ENCODE measurements at regions not wholly inside any gene's neighbourhood (a gene's known extent, or its start where the extent isn't known, plus 50 kb on each side); places are given as distances from the start of the nearest gene placed in this dataset.

- H3K9me3 ChIP-seq (ENCODE audit: low read depth, low read length, poor library complexity, severe bottlenecking): no peaks in the 10 kb centered on the region
- CTCF ChIA-PET: no interaction called here
- intact Hi-C loops (cut with micrococcal nuclease; ENCODE audit: unreplicated experiment): no loop called here
- H3K36me3 ChIP-seq (ENCODE audit: insufficient read depth, low read length, poor library complexity, severe bottlenecking): no peaks in the 10 kb centered on the region
- no peaks in the 10 kb centered on the region for H3K27me3 ChIP-seq (replicated peaks; ENCODE audit: insufficient read depth, low read depth, low read length, poor library complexity)
- H3K27ac ChIP-seq (ENCODE audit: low read depth, low read length, poor library complexity, severe bottlenecking): no peak overlapping the region
- no peak overlapping the region for H3K4me3 ChIP-seq (ENCODE audit: low read depth, low read length, poor library complexity, severe bottlenecking)
- DNase-seq (ENCODE audit: low spot score): no peak
- TF ChIP-seq CTCF (conservative IDR thresholded peaks at IDR 0.05; ENCODE audit: low read depth, low read length) (no peak), EZH2 (IDR thresholded peaks at IDR 0.05; ENCODE audit: borderline replicate concordance, low read depth, low read length, poor library complexity, severe bottlenecking) (no peak)
- POLR2A ChIA-PET (ENCODE audit: low non-redundant PET): no interaction called here
- no TSS peak for BruUV-seq (replicated peaks)
- H3K4me1 ChIP-seq (ENCODE audit: insufficient read depth, low read length, poor library complexity, severe bottlenecking): no peaks in the 10 kb centered on the region
Observed at GRCh38 chr1:57991289-57991688, 555.2 kb downstream of the OMA1 start.

DNA sequence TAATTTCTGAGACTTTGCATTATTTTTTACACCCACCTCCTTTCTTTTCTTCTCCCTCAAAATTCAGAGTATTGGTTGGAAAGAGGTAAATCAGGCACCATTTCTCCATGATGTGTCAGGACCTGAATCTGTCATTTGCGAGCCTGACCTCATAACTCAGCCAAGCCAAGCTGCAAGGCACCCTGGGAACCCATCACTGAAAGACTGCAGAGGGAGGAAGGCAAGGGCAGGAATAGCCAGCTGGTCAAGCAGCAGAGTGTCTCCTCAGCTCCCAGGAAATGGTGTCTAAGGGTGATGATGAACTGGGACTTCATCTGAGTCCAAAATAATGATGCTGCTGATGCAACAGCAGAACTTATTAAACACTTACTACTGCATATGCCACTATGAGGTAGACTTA lies 556.6 kb downstream of the OMA1 start:
- no TSS peak for BruUV-seq (replicated peaks)

DNA sequence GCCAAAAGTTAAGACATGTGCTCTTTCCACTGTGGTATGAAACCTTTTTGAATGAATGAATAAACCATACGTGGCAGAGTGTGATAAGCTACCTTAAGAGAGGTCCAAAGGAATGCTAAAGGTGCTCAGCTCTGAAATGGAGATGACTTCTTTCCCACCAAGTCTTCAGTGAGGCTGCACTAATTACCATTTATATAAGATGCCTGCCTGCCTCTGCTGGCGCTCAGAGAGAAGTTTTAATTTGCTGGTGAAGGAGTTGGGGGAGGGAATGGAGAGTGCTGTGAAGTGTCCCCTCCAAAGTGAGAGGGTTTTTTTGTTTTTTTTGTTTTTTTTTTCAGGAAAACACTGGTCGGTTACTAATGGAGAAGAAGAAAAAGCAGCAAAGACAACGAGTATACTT lies 559.0 kb downstream of the OMA1 start:
- Histone ChIP-seq H3K4me1 (ENCODE audit: insufficient read depth, low read length, poor library complexity, severe bottlenecking) (no peaks in the 10 kb centered on the region), H3K27me3 (replicated peaks; ENCODE audit: insufficient read depth, low read depth, low read length, poor library complexity) (no peaks in the 10 kb centered on the region), H3K4me3 (ENCODE audit: low read depth, low read length, poor library complexity, severe bottlenecking) (no peak overlapping the region), H3K36me3 (ENCODE audit: insufficient read depth, low read length, poor library complexity, severe bottlenecking) (no peaks in the 10 kb centered on the region), H3K9me3 (ENCODE audit: low read depth, low read length, poor library complexity, severe bottlenecking) (no peaks in the 10 kb centered on the region), H3K27ac (ENCODE audit: low read depth, low read length, poor library complexity, severe bottlenecking) (no peak overlapping the region)
- TF ChIP-seq EZH2 (IDR thresholded peaks at IDR 0.05; ENCODE audit: borderline replicate concordance, low read depth, low read length, poor library complexity, severe bottlenecking) (no peak), CTCF (conservative IDR thresholded peaks at IDR 0.05; ENCODE audit: low read depth, low read length) (no peak)
- ChIA-PET CTCF (no interaction called here), POLR2A (ENCODE audit: low non-redundant PET) (no interaction called here)
- no TSS peak for BruUV-seq (replicated peaks)
- intact Hi-C loops (cut with micrococcal nuclease; ENCODE audit: unreplicated experiment): no loop called here
- DNase-seq (ENCODE audit: low spot score): no peak

More for the DNA sequence above, 556.6 kb downstream of the OMA1 start:
- Histone ChIP-seq H3K4me3 (ENCODE audit: low read depth, low read length, poor library complexity, severe bottlenecking) (no peak overlapping the region), H3K36me3 (ENCODE audit: insufficient read depth, low read length, poor library complexity, severe bottlenecking) (no peaks in the 10 kb centered on the region), H3K4me1 (ENCODE audit: insufficient read depth, low read length, poor library complexity, severe bottlenecking) (no peaks in the 10 kb centered on the region), H3K9me3 (ENCODE audit: low read depth, low read length, poor library complexity, severe bottlenecking) (no peaks in the 10 kb centered on the region), H3K27me3 (replicated peaks; ENCODE audit: insufficient read depth, low read depth, low read length, poor library complexity) (no peaks in the 10 kb centered on the region), H3K27ac (ENCODE audit: low read depth, low read length, poor library complexity, severe bottlenecking) (no peak overlapping the region)
- ChIA-PET POLR2A (ENCODE audit: low non-redundant PET) (no interaction called here), CTCF (no interaction called here)
- intact Hi-C loops (cut with micrococcal nuclease; ENCODE audit: unreplicated experiment): no loop called here
- TF ChIP-seq CTCF (conservative IDR thresholded peaks at IDR 0.05; ENCODE audit: low read depth, low read length) (no peak), EZH2 (IDR thresholded peaks at IDR 0.05; ENCODE audit: borderline replicate concordance, low read depth, low read length, poor library complexity, severe bottlenecking) (no peak)
- DNase-seq (ENCODE audit: low spot score): no peak
